HG03432 (cell line): ENCODE measurements at regions not wholly inside any gene's neighbourhood (a gene's known extent, or its start where the extent isn't known, plus 50 kb on each side); places are given as distances from the start of the nearest gene placed in this dataset.
"Not testable (repeated sequence)": the region's sequence is repeated elsewhere in the genome, so short reads cannot be mapped to it uniquely, and the experiment has no call there.

ENCODE experiments used
- ATAC-seq: cut with Tn5 transposase; IDR thresholded peaks from one replicate; pipeline ENCODE4 v1.9.1; 2021; ENCODE audit warnings: mild to moderate bottlenecking, moderate library complexity; ENCODE audit not compliant: unreplicated experiment

- not testable (repeated sequence) for ATAC-seq
Measured at GRCh38 chr7:15054304-15054703, 151.8 kb upstream of the DGKB start.

GRCh38 chr7:15049157-15049556, 146.6 kb upstream of the DGKB start:
- no peak for ATAC-seq

GRCh38 chr7:15046861-15047260, 144.3 kb upstream of the DGKB start:
- ATAC-seq: no peak

- no peak for ATAC-seq
Measured at GRCh38 chr7:15043931-15044330, 141.4 kb upstream of the DGKB start.

- ATAC-seq: no peak
Measured at GRCh38 chr7:15042285-15043065, 139.9 kb upstream of the DGKB start.

GRCh38 chr7:15041226-15041625, 138.7 kb upstream of the DGKB start:
- no peak for ATAC-seq

GRCh38 chr7:15035814-15036213, 133.3 kb upstream of the DGKB start:
- no peak for ATAC-seq

- ATAC-seq: no peak
Measured at GRCh38 chr7:15033039-15033438, 130.5 kb upstream of the DGKB start.

GRCh38 chr7:15018981-15019380, 116.4 kb upstream of the DGKB start:
- no peak for ATAC-seq

GRCh38 chr7:15016766-15017165, 114.2 kb upstream of the DGKB start:
- no peak for ATAC-seq

- no peak for ATAC-seq
Measured at GRCh38 chr7:15016315-15016667, 113.7 kb upstream of the DGKB start.

- ATAC-seq: peak; percentile 96
Measured at GRCh38 chr7:15015545-15016314, 113.2 kb upstream of the DGKB start.

GRCh38 chr7:15012135-15012534, 109.6 kb upstream of the DGKB start:
- ATAC-seq: no peak

- no peak for ATAC-seq
Measured at GRCh38 chr7:15011289-15011688, 108.7 kb upstream of the DGKB start.

- no peak for ATAC-seq
Measured at GRCh38 chr7:15007507-15007906, 105.0 kb upstream of the DGKB start.

- no peak for ATAC-seq
Measured at GRCh38 chr7:15005672-15006071, 103.1 kb upstream of the DGKB start.

- no peak for ATAC-seq
Measured at GRCh38 chr7:15000157-15000556, 97.6 kb upstream of the DGKB start.

GRCh38 chr7:14999331-14999730, 96.8 kb upstream of the DGKB start:
- no peak for ATAC-seq

- ATAC-seq: no peak
Measured at GRCh38 chr7:14995774-14996173, 93.2 kb upstream of the DGKB start.

- no peak for ATAC-seq
Measured at GRCh38 chr7:14988941-14989340, 86.4 kb upstream of the DGKB start.

- no peak for ATAC-seq
Measured at GRCh38 chr7:14978687-14979086, 76.1 kb upstream of the DGKB start.

- no peak for ATAC-seq
Measured at GRCh38 chr7:14974688-14975087, 72.1 kb upstream of the DGKB start.
